ENCODE measurements at regions not wholly inside any gene's neighbourhood (a gene's known extent, or its start where the extent isn't known, plus 50 kb on each side); places are given as distances from the start of the nearest gene placed in this dataset.

DNA sequence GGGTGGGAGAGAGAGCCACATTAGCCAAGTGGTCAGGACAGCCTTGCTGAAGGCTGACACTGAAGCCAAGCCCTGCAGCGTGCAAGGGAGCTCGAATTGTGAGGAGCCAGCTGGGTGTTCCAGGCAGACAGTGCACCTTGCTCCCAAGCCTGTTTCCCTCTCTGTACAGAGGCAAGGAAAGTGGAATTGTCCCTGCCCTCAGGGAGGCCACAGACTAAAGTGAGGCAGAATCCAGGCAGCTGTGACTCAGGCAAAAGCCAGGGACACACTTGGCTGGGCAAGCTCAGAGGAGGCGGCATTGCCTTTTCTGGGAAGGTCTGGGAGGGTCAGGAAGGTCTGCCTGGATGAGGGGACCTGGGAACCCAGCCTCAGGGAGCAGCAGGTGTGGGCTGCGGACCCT lies 50.2 kb upstream of the LMX1B start:
- TF ChIP-seq EZH2 (IDR thresholded peaks at IDR 0.05; ENCODE audit: insufficient read depth, low read length) (no peak), CTCF (IDR thresholded peaks at IDR 0.05; ENCODE audit: insufficient read depth, low read depth, low read length) (no peak)
